A549 (cell line): ENCODE measurements at regions not wholly inside any gene's neighbourhood (a gene's known extent, or its start where the extent isn't known, plus 50 kb on each side); places are given as distances from the start of the nearest gene placed in this dataset.

Source experiments
- CBX2 ChIP-seq: fragments of 200-600 bp; sonication (generic); IDR thresholded peaks from 2 replicates; pipeline ENCODE4 v1.6.1; 2016; ENCODE audit warnings: low read depth, mild to moderate bottlenecking, borderline replicate concordance
- CHD2 ChIP-seq: fragments of 150-350 bp; IDR thresholded peaks from 2 replicates; pipeline ENCODE4 v1.6.1; 2014; ENCODE audit warnings: low read length; ENCODE audit not compliant: partially characterized antibody
- REST ChIP-seq: fragments of 200-600 bp; sonication (generic); IDR thresholded peaks from 2 replicates; pipeline ENCODE4 v1.6.1; 2016; ENCODE audit warnings: antibody characterized with exemption, mild to moderate bottlenecking, moderate library complexity
- SREBF2 ChIP-seq: fragments of 450-650 bp; IDR thresholded peaks from 2 replicates; pipeline ENCODE4 v1.6.1; 2014; ENCODE audit warnings: mild to moderate bottlenecking, moderate library complexity
- ZFP36 ChIP-seq: fragments of 450-650 bp; IDR thresholded peaks from 2 replicates; pipeline ENCODE4 v1.6.1; 2014; ENCODE audit warnings: borderline replicate concordance; ENCODE audit not compliant: partially characterized antibody
- TF ChIP-seq, protein P1 (sequence below): fragments of >200 bp; sonication (Bioruptor Twin); formaldehyde crosslinking; IDR thresholded peaks from 3 replicates; pipeline ENCODE4 v1.5.1; 2016

DNA sequence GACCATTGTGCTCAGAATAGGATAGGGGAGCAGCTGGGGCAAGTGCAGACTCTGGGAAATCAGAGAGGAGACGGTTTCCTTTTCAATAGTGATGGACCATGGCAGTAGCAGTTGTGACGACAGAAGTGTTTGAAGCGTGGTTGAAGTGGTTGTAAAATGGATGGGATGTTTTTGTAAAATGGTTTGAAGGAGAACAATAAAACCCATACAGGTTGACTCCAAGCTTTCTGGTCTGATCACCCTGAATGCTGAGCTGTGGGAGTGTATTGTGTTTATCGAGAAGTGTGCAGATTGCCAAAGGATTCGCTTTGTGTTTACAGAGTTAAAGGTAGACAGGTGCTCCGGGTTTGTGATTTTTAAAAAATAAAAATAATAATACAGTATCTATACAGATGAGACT is 255.2 kb upstream of the SULF2 start:
- TF ChIP-seq ZFP36 (no peak), SREBF2 (no peak), REST (no peak), CHD2 (no peak), CBX2 (no peak)
- TF ChIP-seq, protein P1, sequence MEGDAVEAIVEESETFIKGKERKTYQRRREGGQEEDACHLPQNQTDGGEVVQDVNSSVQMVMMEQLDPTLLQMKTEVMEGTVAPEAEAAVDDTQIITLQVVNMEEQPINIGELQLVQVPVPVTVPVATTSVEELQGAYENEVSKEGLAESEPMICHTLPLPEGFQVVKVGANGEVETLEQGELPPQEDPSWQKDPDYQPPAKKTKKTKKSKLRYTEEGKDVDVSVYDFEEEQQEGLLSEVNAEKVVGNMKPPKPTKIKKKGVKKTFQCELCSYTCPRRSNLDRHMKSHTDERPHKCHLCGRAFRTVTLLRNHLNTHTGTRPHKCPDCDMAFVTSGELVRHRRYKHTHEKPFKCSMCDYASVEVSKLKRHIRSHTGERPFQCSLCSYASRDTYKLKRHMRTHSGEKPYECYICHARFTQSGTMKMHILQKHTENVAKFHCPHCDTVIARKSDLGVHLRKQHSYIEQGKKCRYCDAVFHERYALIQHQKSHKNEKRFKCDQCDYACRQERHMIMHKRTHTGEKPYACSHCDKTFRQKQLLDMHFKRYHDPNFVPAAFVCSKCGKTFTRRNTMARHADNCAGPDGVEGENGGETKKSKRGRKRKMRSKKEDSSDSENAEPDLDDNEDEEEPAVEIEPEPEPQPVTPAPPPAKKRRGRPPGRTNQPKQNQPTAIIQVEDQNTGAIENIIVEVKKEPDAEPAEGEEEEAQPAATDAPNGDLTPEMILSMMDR = no peak
